DOHH2 (cell line): ENCODE measurements at regions not wholly inside any gene's neighbourhood (a gene's known extent, or its start where the extent isn't known, plus 50 kb on each side); places are given as distances from the start of the nearest gene placed in this dataset.

Source experiments
- H3F3A ChIP-seq: fragments of 200-600 bp; sonication (generic), shearing (Covaris generic); 2 replicates; pipeline ENCODE4 v1.6.0; 2016; ENCODE audit warnings: antibody characterized with exemption, mild to moderate bottlenecking; ENCODE audit not compliant: control insufficient read depth, insufficient read depth
- H3K27ac ChIP-seq: fragments of 200-600 bp; sonication (generic); 2 replicates; pipeline ENCODE4 v1.5.1; 2014; ENCODE audit warnings: low read depth, mild to moderate bottlenecking, low read length, moderate library complexity
- H3K27me3 ChIP-seq: fragments of 200-600 bp; sonication (generic); 2 replicates; pipeline ENCODE4 v1.6.1; 2014; ENCODE audit warnings: mild to moderate bottlenecking, low read length, mixed read lengths; ENCODE audit not compliant: control insufficient read depth
- H3K36me3 ChIP-seq: fragments of 200-600 bp; sonication (generic); 2 replicates; pipeline ENCODE4 v1.6.1; 2014; ENCODE audit warnings: mild to moderate bottlenecking, low read length, moderate library complexity, mixed read lengths; ENCODE audit not compliant: control insufficient read depth
- H3K4me1 ChIP-seq: fragments of 200-600 bp; sonication (generic); 2 replicates; pipeline ENCODE4 v1.6.1; 2014; ENCODE audit warnings: mild to moderate bottlenecking, low read length, mixed read lengths; ENCODE audit not compliant: control insufficient read depth
- H3K4me2 ChIP-seq: fragments of 200-600 bp; sonication (generic); 2 replicates; pipeline ENCODE4 v1.6.0; 2014; ENCODE audit warnings: mild to moderate bottlenecking, low read length, moderate library complexity
- H3K4me3 ChIP-seq: fragments of 200-600 bp; sonication (generic); 2 replicates; pipeline ENCODE4 v1.5.1; 2014; ENCODE audit warnings: mild to moderate bottlenecking, low read length, mixed read lengths
- H3K79me2 ChIP-seq: fragments of 200-600 bp; sonication (generic); 2 replicates; pipeline ENCODE4 v1.6.1; 2014; ENCODE audit warnings: mild to moderate bottlenecking, low read length, mixed read lengths; ENCODE audit not compliant: control insufficient read depth
- H3K9me2 ChIP-seq: fragments of 200-600 bp; sonication (generic); replicated peaks from 2 replicates; pipeline ENCODE4 v1.6.1; 2014; ENCODE audit warnings: mild to moderate bottlenecking, low read length, mixed read lengths; ENCODE audit not compliant: control insufficient read depth
- H3K9me3 ChIP-seq: fragments of 200-600 bp; sonication (generic); 2 replicates; pipeline ENCODE4 v1.6.1; 2014; ENCODE audit warnings: antibody characterized with exemption, low read length, mixed read lengths; ENCODE audit not compliant: control insufficient read depth, insufficient read depth
- H4K20me1 ChIP-seq: fragments of 200-600 bp; sonication (generic); 2 replicates; pipeline ENCODE4 v1.6.0; 2014; ENCODE audit warnings: low read depth, mild to moderate bottlenecking, antibody characterized with exemption, low read length, moderate library complexity; ENCODE audit not compliant: control insufficient read depth, insufficient read depth
- EZH2phosphoT487 ChIP-seq: fragments of 200-600 bp; sonication (generic); IDR thresholded peaks from 2 replicates; pipeline ENCODE4 v1.6.1; 2017; ENCODE audit warnings: borderline replicate concordance, mild to moderate bottlenecking, antibody characterized with exemption, low read length, moderate library complexity, mixed read lengths
- TF ChIP-seq, protein P1 (sequence below): fragments of 200-600 bp; sonication (generic); IDR thresholded peaks from one replicate; pipeline ENCODE4 v1.5.1; 2014; ENCODE audit warnings: antibody characterized with exemption, mild to moderate bottlenecking, low read depth, low read length; ENCODE audit not compliant: poor library complexity, severe bottlenecking

GRCh38 chr5:173479711-173480110 is 136.7 kb downstream of the BOD1 start:
- H3K27ac ChIP-seq: no peak overlapping the region
- no peaks in the 10 kb centered on the region for H3K9me2 ChIP-seq
- no peak overlapping the region for H3K4me2 ChIP-seq
- H3K4me3 ChIP-seq: no peak overlapping the region
- no peaks in the 10 kb centered on the region for H4K20me1 ChIP-seq
- no peaks in the 10 kb centered on the region for H3K9me3 ChIP-seq
- peaks cover 6% of the 10 kb centered on the region; the same call in 1 of the 2 replicates for H3K27me3 ChIP-seq
- H3K79me2 ChIP-seq: no peaks in the 10 kb centered on the region
- no peak for TF ChIP-seq EZH2phosphoT487
- TF ChIP-seq, protein P1, sequence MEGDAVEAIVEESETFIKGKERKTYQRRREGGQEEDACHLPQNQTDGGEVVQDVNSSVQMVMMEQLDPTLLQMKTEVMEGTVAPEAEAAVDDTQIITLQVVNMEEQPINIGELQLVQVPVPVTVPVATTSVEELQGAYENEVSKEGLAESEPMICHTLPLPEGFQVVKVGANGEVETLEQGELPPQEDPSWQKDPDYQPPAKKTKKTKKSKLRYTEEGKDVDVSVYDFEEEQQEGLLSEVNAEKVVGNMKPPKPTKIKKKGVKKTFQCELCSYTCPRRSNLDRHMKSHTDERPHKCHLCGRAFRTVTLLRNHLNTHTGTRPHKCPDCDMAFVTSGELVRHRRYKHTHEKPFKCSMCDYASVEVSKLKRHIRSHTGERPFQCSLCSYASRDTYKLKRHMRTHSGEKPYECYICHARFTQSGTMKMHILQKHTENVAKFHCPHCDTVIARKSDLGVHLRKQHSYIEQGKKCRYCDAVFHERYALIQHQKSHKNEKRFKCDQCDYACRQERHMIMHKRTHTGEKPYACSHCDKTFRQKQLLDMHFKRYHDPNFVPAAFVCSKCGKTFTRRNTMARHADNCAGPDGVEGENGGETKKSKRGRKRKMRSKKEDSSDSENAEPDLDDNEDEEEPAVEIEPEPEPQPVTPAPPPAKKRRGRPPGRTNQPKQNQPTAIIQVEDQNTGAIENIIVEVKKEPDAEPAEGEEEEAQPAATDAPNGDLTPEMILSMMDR: no peak
- no peaks in the 10 kb centered on the region for H3F3A ChIP-seq
- H3K36me3 ChIP-seq: no peaks in the 10 kb centered on the region
- H3K4me1 ChIP-seq: no peaks in the 10 kb centered on the region

GRCh38 chr5:173477345-173478040 is 139.0 kb downstream of the BOD1 start:
- 0 out of 2 replicates have a peak, but pooled peaks cover 3% of the 10 kb centered on the region for H3K27me3 ChIP-seq
- no peaks in the 10 kb centered on the region for H3K9me3 ChIP-seq
- H3K4me2 ChIP-seq: no peak overlapping the region

GRCh38 chr5:173475780-173476179 is 140.7 kb downstream of the BOD1 start:
- H3F3A ChIP-seq: no peaks in the 10 kb centered on the region
- no peaks in the 10 kb centered on the region for H3K4me1 ChIP-seq
- H3K36me3 ChIP-seq: no peaks in the 10 kb centered on the region
- H3K4me3 ChIP-seq: no peak overlapping the region
- H4K20me1 ChIP-seq: no peaks in the 10 kb centered on the region
- TF ChIP-seq, protein P1: no peak
- TF ChIP-seq EZH2phosphoT487: no peak
- H3K27me3 ChIP-seq: 0 out of 2 replicates have a peak, but pooled peaks cover 3% of the 10 kb centered on the region
- no peaks in the 10 kb centered on the region for H3K79me2 ChIP-seq
- H3K9me2 ChIP-seq: no peaks in the 10 kb centered on the region
- no peak overlapping the region for H3K4me2 ChIP-seq
- no peak overlapping the region for H3K27ac ChIP-seq
- no peaks in the 10 kb centered on the region for H3K9me3 ChIP-seq

More at GRCh38 chr5:173477345-173478040, 139.0 kb downstream of the BOD1 start:
- no peak overlapping the region for H3K4me3 ChIP-seq
- H3K27ac ChIP-seq: no peak overlapping the region
- H3F3A ChIP-seq: no peaks in the 10 kb centered on the region
- no peaks in the 10 kb centered on the region for H3K36me3 ChIP-seq
- no peaks in the 10 kb centered on the region for H4K20me1 ChIP-seq
- H3K4me1 ChIP-seq: no peaks in the 10 kb centered on the region
- no peaks in the 10 kb centered on the region for H3K9me2 ChIP-seq
- TF ChIP-seq EZH2phosphoT487: no peak
- TF ChIP-seq, protein P1: no peak
- no peaks in the 10 kb centered on the region for H3K79me2 ChIP-seq
